ENCODE measurements at regions not wholly inside any gene's neighbourhood (a gene's known extent, or its start where the extent isn't known, plus 50 kb on each side); places are given as distances from the start of the nearest gene placed in this dataset.
A peak's percentile ranks its signal among the peaks of the same experiment; 100 is the strongest.

GRCh38 chr4:176525576-176525975, 205.8 kb downstream of the SPCS3 start:
- ATAC-seq = no peak

GRCh38 chr4:176526704-176527103, 206.9 kb downstream of the SPCS3 start:
- intact Hi-C loops (cut with DNase I) = no loop called here
- Histone ChIP-seq H3K4me3 (no peak overlapping the region), H3K9me3 (peaks cover 0 to 6% (median 0%) of the 10 kb centered on the region in 11 donors), H3K36me3 (no peaks in the 10 kb centered on the region), H3K4me1 (peaks cover 0 to 7% (median 0%) of the 10 kb centered on the region in 9 donors), H3K27ac (peak overlapping the region in 1 of 10 donors; percentile 29), H3K27me3 (no peaks in the 10 kb centered on the region)
- peak in 2 of 8 donors; percentile 45 to 48 for ATAC-seq
- WGBS, 2 donors = 42 to 54% methylated on average over 5 of the region's 5 CpGs
- no peak for DNase-seq
- TF ChIP-seq, protein P1, sequence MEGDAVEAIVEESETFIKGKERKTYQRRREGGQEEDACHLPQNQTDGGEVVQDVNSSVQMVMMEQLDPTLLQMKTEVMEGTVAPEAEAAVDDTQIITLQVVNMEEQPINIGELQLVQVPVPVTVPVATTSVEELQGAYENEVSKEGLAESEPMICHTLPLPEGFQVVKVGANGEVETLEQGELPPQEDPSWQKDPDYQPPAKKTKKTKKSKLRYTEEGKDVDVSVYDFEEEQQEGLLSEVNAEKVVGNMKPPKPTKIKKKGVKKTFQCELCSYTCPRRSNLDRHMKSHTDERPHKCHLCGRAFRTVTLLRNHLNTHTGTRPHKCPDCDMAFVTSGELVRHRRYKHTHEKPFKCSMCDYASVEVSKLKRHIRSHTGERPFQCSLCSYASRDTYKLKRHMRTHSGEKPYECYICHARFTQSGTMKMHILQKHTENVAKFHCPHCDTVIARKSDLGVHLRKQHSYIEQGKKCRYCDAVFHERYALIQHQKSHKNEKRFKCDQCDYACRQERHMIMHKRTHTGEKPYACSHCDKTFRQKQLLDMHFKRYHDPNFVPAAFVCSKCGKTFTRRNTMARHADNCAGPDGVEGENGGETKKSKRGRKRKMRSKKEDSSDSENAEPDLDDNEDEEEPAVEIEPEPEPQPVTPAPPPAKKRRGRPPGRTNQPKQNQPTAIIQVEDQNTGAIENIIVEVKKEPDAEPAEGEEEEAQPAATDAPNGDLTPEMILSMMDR (IDR thresholded peaks at IDR 0.05) = no peak

More at GRCh38 chr4:176525576-176525975, 205.8 kb downstream of the SPCS3 start:
- no peaks in the 10 kb centered on the region for H3K36me3 ChIP-seq
- H3K4me3 ChIP-seq = no peak overlapping the region
- H3K27ac ChIP-seq = peak overlapping the region in 1 of 10 donors; percentile 11
- peaks cover 0 to 7% (median 0%) of the 10 kb centered on the region in 9 donors for H3K4me1 ChIP-seq
- no peak for DNase-seq
- peaks cover 0 to 6% (median 0%) of the 10 kb centered on the region in 11 donors for H3K9me3 ChIP-seq
- TF ChIP-seq, protein P1 (IDR thresholded peaks at IDR 0.05) = no peak
- H3K27me3 ChIP-seq = no peaks in the 10 kb centered on the region
- intact Hi-C loops (cut with DNase I) = no loop called here
- 75 to 83% methylated on average over 2 of the region's 2 CpGs for WGBS, 2 donors

DNA sequence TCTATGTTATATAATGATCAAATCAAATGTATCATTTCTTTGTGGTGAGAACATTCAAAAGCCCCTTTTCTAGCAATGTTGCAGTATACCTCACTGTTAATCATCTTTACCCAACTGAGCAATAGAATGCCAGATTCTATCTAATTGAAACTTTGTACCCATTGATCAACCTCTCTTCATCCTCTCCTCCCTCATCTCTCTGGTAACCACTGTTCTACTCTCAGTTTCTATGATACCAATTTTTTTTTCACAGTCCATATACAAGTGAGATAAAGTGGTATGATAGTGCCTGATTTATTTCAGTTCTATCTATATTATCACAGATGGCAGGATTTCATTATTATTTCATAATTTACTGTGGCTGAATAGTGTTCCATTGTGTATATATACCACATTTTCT, 209.8 kb downstream of the SPCS3 start:
- no peak overlapping the region for H3K27ac ChIP-seq
- H3K4me3 ChIP-seq = no peak overlapping the region
- intact Hi-C loops (cut with DNase I) = no loop called here
- TF ChIP-seq, protein P1 (IDR thresholded peaks at IDR 0.05) = no peak
- DNase-seq = no peak
- H3K4me1 ChIP-seq = peaks cover 0 to 7% (median 0%) of the 10 kb centered on the region in 9 donors
- no peaks in the 10 kb centered on the region for H3K9me3 ChIP-seq
- H3K36me3 ChIP-seq = no peaks in the 10 kb centered on the region
- ATAC-seq = no peak
- no peaks in the 10 kb centered on the region for H3K27me3 ChIP-seq

- no peaks in the 10 kb centered on the region for H3K36me3 ChIP-seq
- ATAC-seq = no peak
- intact Hi-C loops (cut with DNase I) = loop anchor here in 2 of 10 donors (10.0 kb wide), 1 partner anchor 148 kb away; no protein-coding TSS in a partner anchor
Observed at GRCh38 chr4:176533159-176533558, 213.4 kb downstream of the SPCS3 start.

More at GRCh38 chr4:176533159-176533558, 213.4 kb downstream of the SPCS3 start:
- no peak for DNase-seq
- Histone ChIP-seq H3K9me3 (no peaks in the 10 kb centered on the region), H3K27me3 (no peaks in the 10 kb centered on the region), H3K4me1 (peaks cover 0 to 10% (median 0%) of the 10 kb centered on the region in 9 donors), H3K4me3 (no peak overlapping the region), H3K27ac (no peak overlapping the region)
- TF ChIP-seq, protein P1 (IDR thresholded peaks at IDR 0.05) = no peak
